ENCODE measurements at regions not wholly inside any gene's neighbourhood (a gene's known extent, or its start where the extent isn't known, plus 50 kb on each side); places are given as distances from the start of the nearest gene placed in this dataset.

GRCh38 chr18:37869051-37869450, 303.5 kb upstream of the CELF4 start:
- H3K79me2 ChIP-seq (ENCODE audit: control insufficient read depth, insufficient read depth, low read length), result no peaks in the 10 kb centered on the region
- no peak overlapping the region for H3K4me3 ChIP-seq (replicated peaks in 1 of 3; ENCODE audit: insufficient read depth in 1 of 3, low read depth in 1 of 3, low read length in 3 of 3)
- no peaks in the 10 kb centered on the region for H3K9me1 ChIP-seq (replicated peaks; ENCODE audit: control insufficient read depth, extremely low read depth, insufficient read depth, low read length)
- no TSS peak for BruUV-seq (replicated peaks)
- FAIRE-seq (no peak), DNase-seq (ENCODE audit: low read depth, low spot score) (no peak)
- ChIA-PET POLR2A (no interaction called here), CTCF (no interaction called here)
- H3K4me2 ChIP-seq (ENCODE audit: insufficient read depth, low read length), result no peak overlapping the region
- no peak overlapping the region for H3K9ac ChIP-seq (replicated peaks; ENCODE audit: extremely low read depth, insufficient read depth, low read length)
- H2AFZ ChIP-seq (ENCODE audit: low read depth, low read length), result no peak overlapping the region
- no peak overlapping the region for H3K27ac ChIP-seq (ENCODE audit: insufficient read depth, low read depth, low read length)
- H3K4me1 ChIP-seq (ENCODE audit: control insufficient read depth, extremely low read depth, insufficient read depth, low read length), result no peaks in the 10 kb centered on the region
- TF ChIP-seq EZH2 (IDR thresholded peaks at IDR 0.05; ENCODE audit: borderline replicate concordance, low read depth, low read length, severe bottlenecking) (no peak), MAX (IDR thresholded peaks at IDR 0.05; ENCODE audit: insufficient read depth, insufficient read length) (no peak), JUN (IDR thresholded peaks at IDR 0.05; ENCODE audit: borderline replicate concordance, insufficient read depth, insufficient read length, low read depth) (no peak), CTCF (IDR thresholded peaks at IDR 0.05; ENCODE audit: extremely low read depth in 1 of 2, insufficient read depth in 1 of 2, low read depth in 1 of 2, low read length in 2 of 2) (no peak), POLR2AphosphoS5 (IDR thresholded peaks at IDR 0.05; ENCODE audit: insufficient read depth, low read depth, low read length) (no peak), FOS (IDR thresholded peaks at IDR 0.05; ENCODE audit: borderline replicate concordance, insufficient read depth, low read length) (no peak), GATA2 (IDR thresholded peaks at IDR 0.05; ENCODE audit: insufficient read depth, insufficient read length, low read depth, low read length) (no peak), POLR2A (IDR thresholded peaks at IDR 0.05; ENCODE audit: low read depth, low read length) (no peak), MYC (IDR thresholded peaks at IDR 0.05; ENCODE audit: low read depth, low read length) (no peak)
- no peaks in the 10 kb centered on the region for H4K20me1 ChIP-seq (replicated peaks; ENCODE audit: control insufficient read depth, extremely low read depth, insufficient read depth, low read length)
- dilution Hi-C loops (cut with MboI; ENCODE audit: extremely low pct_ligation_motif_present, low sequenced_read_pairs) (no loop called here), intact Hi-C loops (cut with micrococcal nuclease) (no loop called here)
- H3K36me3 ChIP-seq (ENCODE audit: control insufficient read depth in 2 of 2, extremely low read depth in 1 of 2, insufficient read depth in 2 of 2, low read length in 2 of 2), result no peaks in the 10 kb centered on the region
- peaks cover 5% of the 10 kb centered on the region for H3K9me3 ChIP-seq (replicated peaks; ENCODE audit: control insufficient read depth, insufficient read depth, low read length)
- no peaks in the 10 kb centered on the region for H3K27me3 ChIP-seq (ENCODE audit: control insufficient read depth in 2 of 2, insufficient read depth in 2 of 2, low read length in 2 of 2)

Data from endothelial cell of umbilical vein (primary cell).